Keratinocyte (primary cell): ENCODE measurements at regions not wholly inside any gene's neighbourhood (a gene's known extent, or its start where the extent isn't known, plus 50 kb on each side); places are given as distances from the start of the nearest gene placed in this dataset.

ENCODE experiments used
- DNase-seq: peaks from one replicate; pipeline ENCODE4 v3.0.0-alpha.2; 2011; ENCODE audit warnings: low read depth, missing footprints, low spot score
- FAIRE-seq: peaks from 2 replicates; lab custom pipeline; 2011; peaks lifted over from hg19 to GRCh38; lab: Jason Lieb, UNC
- H2AFZ ChIP-seq: 2 replicates; pipeline ENCODE4 v1.6.0; 2012; ENCODE audit warnings: low read length, control low read depth, inconsistent platforms; ENCODE audit not compliant: control insufficient read depth
- H3K27ac ChIP-seq: 2 replicates; pipeline ENCODE4 v1.5.1; 2011; ENCODE audit warnings: low read length; ENCODE audit not compliant: control insufficient read depth, insufficient read depth
- H3K27me3 ChIP-seq: 3 replicates; pipeline ENCODE4 v1.6.0; 2011; ENCODE audit warnings: low read length; ENCODE audit not compliant: control insufficient read depth, insufficient read depth; ENCODE audit errors: extremely low read depth
- H3K36me3 ChIP-seq, 2 experiments: 2 replicates in 1 of 2; 3 replicates in 1 of 2; pipeline ENCODE4 v1.5.1; 2011; ENCODE audit warnings: low read length in 2 of 2, mild to moderate bottlenecking in 1 of 2; ENCODE audit not compliant: control insufficient read depth in 2 of 2, insufficient read depth in 2 of 2; ENCODE audit errors: extremely low read depth in 1 of 2
- H3K4me1 ChIP-seq: 3 replicates; pipeline ENCODE4 v1.5.1; 2011; ENCODE audit warnings: low read length; ENCODE audit not compliant: control insufficient read depth, insufficient read depth; ENCODE audit errors: extremely low read depth
- H3K4me2 ChIP-seq: 3 replicates; pipeline ENCODE4 v1.6.0; 2011; ENCODE audit warnings: low read depth, low read length; ENCODE audit not compliant: control insufficient read depth, insufficient read depth; ENCODE audit errors: extremely low read depth
- H3K4me3 ChIP-seq, 3 experiments: fragments of 200-600 bp in 1 of 3; sonication (generic) in 1 of 3; 2 replicates in 2 of 3; 3 replicates in 1 of 3; pipeline ENCODE4 v1.5.1; 2011 to 2016; ENCODE audit warnings: low read length in 3 of 3, mild to moderate bottlenecking in 3 of 3, control low read depth in 2 of 3, inconsistent platforms in 1 of 3, low read depth in 1 of 3, mixed read lengths in 1 of 3, mixed run types in 1 of 3, moderate library complexity in 1 of 3; ENCODE audit not compliant: control insufficient read depth in 2 of 3, insufficient read depth in 2 of 3; ENCODE audit errors: extremely low read depth in 1 of 3
- H3K79me2 ChIP-seq: 2 replicates; pipeline ENCODE4 v1.6.0; 2012; ENCODE audit warnings: low read length; ENCODE audit not compliant: control insufficient read depth, insufficient read depth
- H3K9ac ChIP-seq: 3 replicates; pipeline ENCODE4 v1.6.0; 2011; ENCODE audit warnings: low read length; ENCODE audit not compliant: control insufficient read depth, insufficient read depth; ENCODE audit errors: extremely low read depth
- H3K9me1 ChIP-seq: 3 replicates; pipeline ENCODE4 v1.6.0; 2011; ENCODE audit warnings: low read length; ENCODE audit not compliant: control insufficient read depth, insufficient read depth; ENCODE audit errors: extremely low read depth
- H3K9me3 ChIP-seq: 2 replicates; pipeline ENCODE4 v1.5.1; 2012; ENCODE audit warnings: low read depth, low read length; ENCODE audit not compliant: control insufficient read depth
- H4K20me1 ChIP-seq: 3 replicates; pipeline ENCODE4 v1.6.0; 2011; ENCODE audit warnings: low read length; ENCODE audit not compliant: control insufficient read depth, insufficient read depth; ENCODE audit errors: extremely low read depth
- EZH2 ChIP-seq: IDR thresholded peaks from one replicate; pipeline ENCODE4 v1.6.1; 2012; ENCODE audit warnings: inconsistent platforms, mild to moderate bottlenecking, low read length, moderate library complexity
- dilution Hi-C: fragments of 300-500 bp; cut with MboI; formaldehyde crosslinking; loops from one replicate; pipeline ENCODE4 v1.7.0; 2020; ENCODE audit warnings: low sequenced_read_pairs; ENCODE audit not compliant: extremely low pct_ligation_motif_present
- TF ChIP-seq, protein P1 (sequence below), 3 experiments: IDR thresholded peaks in 1 of 3; conservative IDR thresholded peaks in 1 of 3; optimal IDR thresholded peaks in 1 of 3; 2 replicates in 2 of 3; 3 replicates in 1 of 3; pipeline versions ENCODE3 to v1.5.1; 2011; ENCODE audit warnings: low read length in 3 of 3, mild to moderate bottlenecking in 3 of 3, moderate library complexity in 2 of 3, control low read depth in 1 of 3, inconsistent platforms in 1 of 3; ENCODE audit not compliant: insufficient read depth in 2 of 3; ENCODE audit errors: extremely low read depth in 1 of 3

DNA sequence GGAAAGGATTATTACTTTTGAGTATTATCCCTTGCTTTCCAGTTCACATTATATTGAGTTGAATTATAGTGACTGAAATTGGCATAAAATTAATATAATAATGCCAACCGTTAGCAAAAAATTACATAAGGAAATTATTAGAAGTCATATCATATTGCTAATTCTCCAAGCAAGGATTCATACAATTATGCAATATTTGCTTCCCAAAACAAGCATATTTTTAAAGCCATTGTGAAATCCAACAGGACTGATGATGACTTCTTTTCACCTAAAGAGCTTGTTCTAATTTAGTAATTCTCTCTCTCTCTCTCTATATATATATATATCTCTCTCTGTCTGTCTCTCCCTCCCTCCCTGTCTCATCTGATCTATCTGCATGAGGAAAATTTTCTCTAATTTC, 283.5 kb downstream of the DSEL start:
- Histone ChIP-seq H3K9me3 (no peaks in the 10 kb centered on the region), H3K36me3 (no peaks in the 10 kb centered on the region), H3K79me2 (no peaks in the 10 kb centered on the region), H4K20me1 (no peaks in the 10 kb centered on the region), H3K9me1 (no peaks in the 10 kb centered on the region), H3K9ac (no peak overlapping the region), H3K27ac (no peak overlapping the region), H3K27me3 (no peaks in the 10 kb centered on the region), H3K4me1 (no peaks in the 10 kb centered on the region), H3K4me2 (no peak overlapping the region), H2AFZ (peak overlapping the region; percentile 5), H3K4me3 (no peak overlapping the region)
- DNase-seq (no peak), FAIRE-seq (no peak)
- dilution Hi-C loops = no loop called here
- TF ChIP-seq EZH2 = no peak
- TF ChIP-seq, protein P1, sequence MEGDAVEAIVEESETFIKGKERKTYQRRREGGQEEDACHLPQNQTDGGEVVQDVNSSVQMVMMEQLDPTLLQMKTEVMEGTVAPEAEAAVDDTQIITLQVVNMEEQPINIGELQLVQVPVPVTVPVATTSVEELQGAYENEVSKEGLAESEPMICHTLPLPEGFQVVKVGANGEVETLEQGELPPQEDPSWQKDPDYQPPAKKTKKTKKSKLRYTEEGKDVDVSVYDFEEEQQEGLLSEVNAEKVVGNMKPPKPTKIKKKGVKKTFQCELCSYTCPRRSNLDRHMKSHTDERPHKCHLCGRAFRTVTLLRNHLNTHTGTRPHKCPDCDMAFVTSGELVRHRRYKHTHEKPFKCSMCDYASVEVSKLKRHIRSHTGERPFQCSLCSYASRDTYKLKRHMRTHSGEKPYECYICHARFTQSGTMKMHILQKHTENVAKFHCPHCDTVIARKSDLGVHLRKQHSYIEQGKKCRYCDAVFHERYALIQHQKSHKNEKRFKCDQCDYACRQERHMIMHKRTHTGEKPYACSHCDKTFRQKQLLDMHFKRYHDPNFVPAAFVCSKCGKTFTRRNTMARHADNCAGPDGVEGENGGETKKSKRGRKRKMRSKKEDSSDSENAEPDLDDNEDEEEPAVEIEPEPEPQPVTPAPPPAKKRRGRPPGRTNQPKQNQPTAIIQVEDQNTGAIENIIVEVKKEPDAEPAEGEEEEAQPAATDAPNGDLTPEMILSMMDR (optimal IDR thresholded peaks at IDR 0.05 in 1 of 3, IDR thresholded peaks at IDR 0.05 in 1 of 3, conservative IDR thresholded peaks at IDR 0.05 in 1 of 3; ENCODE audit: extremely low read depth in 1 of 3, insufficient read depth in 2 of 3, low read length in 3 of 3) = no peak

DNA sequence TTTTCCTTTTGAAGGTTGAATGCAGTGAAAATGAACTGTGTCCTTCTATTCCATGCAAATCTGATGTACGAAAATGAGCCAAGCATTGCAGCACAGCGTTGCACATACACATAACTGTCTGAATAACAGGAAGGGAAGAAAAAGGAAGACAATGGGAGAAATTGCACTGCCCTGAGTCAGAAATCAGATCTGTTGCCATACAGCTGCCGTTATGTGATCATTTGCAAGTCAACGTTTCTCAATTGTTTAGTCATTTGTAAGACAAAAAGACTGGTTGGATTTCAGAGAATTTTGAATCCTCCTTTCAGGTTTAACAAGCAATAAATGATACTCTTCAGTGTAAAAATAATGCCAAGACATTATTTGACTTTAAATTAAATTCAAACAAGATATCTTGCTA, 284.1 kb downstream of the DSEL start:
- Histone ChIP-seq H3K27ac (no peak overlapping the region), H3K9me3 (no peaks in the 10 kb centered on the region), H2AFZ (no peak overlapping the region), H4K20me1 (no peaks in the 10 kb centered on the region), H3K79me2 (no peaks in the 10 kb centered on the region), H3K4me1 (no peaks in the 10 kb centered on the region), H3K9ac (no peak overlapping the region), H3K27me3 (no peaks in the 10 kb centered on the region), H3K36me3 (no peaks in the 10 kb centered on the region), H3K9me1 (no peaks in the 10 kb centered on the region), H3K4me2 (no peak overlapping the region), H3K4me3 (no peak overlapping the region)
- TF ChIP-seq EZH2 = no peak
- TF ChIP-seq, protein P1 (optimal IDR thresholded peaks at IDR 0.05 in 1 of 3, IDR thresholded peaks at IDR 0.05 in 1 of 3, conservative IDR thresholded peaks at IDR 0.05 in 1 of 3; ENCODE audit: extremely low read depth in 1 of 3, insufficient read depth in 2 of 3, low read length in 3 of 3) = no peak
- FAIRE-seq (peak; percentile 41), DNase-seq (no peak)
- dilution Hi-C loops = no loop called here
